HS-27A (cell line): ENCODE measurements at regions not wholly inside any gene's neighbourhood (a gene's known extent, or its start where the extent isn't known, plus 50 kb on each side); places are given as distances from the start of the nearest gene placed in this dataset.

Source experiments
- DNase-seq: peaks from one replicate; pipeline ENCODE4 v3.0.0-alpha.2; 2012; ENCODE audit warnings: low read depth, missing footprints

GRCh38 chr20:63100174-63100925 lies 93.6 kb upstream of the BHLHE23 start:
- DNase-seq = no peak

- no peak for DNase-seq
These were observed 92.9 kb upstream of the BHLHE23 start for GRCh38 chr20:63099456-63100173.

- no peak for DNase-seq
These were observed 91.5 kb upstream of the BHLHE23 start for GRCh38 chr20:63098195-63098810.

- no peak for DNase-seq
These were observed 90.6 kb upstream of the BHLHE23 start for GRCh38 chr20:63097336-63097831.

GRCh38 chr20:63096681-63097335 lies 90.0 kb upstream of the BHLHE23 start:
- no peak for DNase-seq

GRCh38 chr20:63095718-63096654 lies 89.2 kb upstream of the BHLHE23 start:
- no peak for DNase-seq

GRCh38 chr20:63094767-63095499 lies 88.2 kb upstream of the BHLHE23 start:
- no peak for DNase-seq

GRCh38 chr20:63093966-63094766 lies 87.4 kb upstream of the BHLHE23 start:
- DNase-seq = no peak

- DNase-seq = no peak
These were observed 86.0 kb upstream of the BHLHE23 start for GRCh38 chr20:63092660-63093215.

- no peak for DNase-seq
These were observed 85.3 kb upstream of the BHLHE23 start for GRCh38 chr20:63091901-63092659.

- no peak for DNase-seq
These were observed 84.2 kb upstream of the BHLHE23 start for GRCh38 chr20:63090682-63091571.

GRCh38 chr20:63090052-63090451 lies 83.3 kb upstream of the BHLHE23 start:
- no peak for DNase-seq

- DNase-seq = no peak
These were observed 82.5 kb upstream of the BHLHE23 start for GRCh38 chr20:63089051-63089907.

GRCh38 chr20:63087872-63088680 lies 81.3 kb upstream of the BHLHE23 start:
- no peak for DNase-seq

GRCh38 chr20:63087236-63087871 lies 80.6 kb upstream of the BHLHE23 start:
- DNase-seq = no peak
